GM21619 (cell line): ENCODE measurements at regions not wholly inside any gene's neighbourhood (a gene's known extent, or its start where the extent isn't known, plus 50 kb on each side); places are given as distances from the start of the nearest gene placed in this dataset.

Experiments used
- ATAC-seq: cut with Tn5 transposase; IDR thresholded peaks from one replicate; pipeline ENCODE4 v1.9.1; 2021; ENCODE audit not compliant: unreplicated experiment

DNA sequence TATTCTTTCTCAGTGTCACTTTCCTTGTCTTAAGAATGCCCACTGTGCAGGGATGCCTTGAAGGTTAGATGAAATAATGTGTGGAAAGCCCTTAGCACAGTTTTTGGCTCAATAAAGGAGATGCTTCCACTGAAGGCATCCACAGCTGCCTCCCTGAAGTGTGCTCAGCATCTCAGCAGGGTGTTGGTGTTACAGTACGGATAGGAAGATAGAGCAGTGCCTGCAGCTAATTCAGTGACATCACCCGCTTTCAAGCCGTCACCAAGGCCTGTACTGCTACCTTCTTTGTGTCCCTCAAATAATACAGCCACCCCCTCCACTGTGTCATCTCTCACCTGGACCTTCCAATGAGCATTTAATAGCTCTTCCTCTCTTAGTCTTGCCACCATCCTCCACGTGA is 59.0 kb downstream of the NDUFS5 start:
- ATAC-seq, result no peak

DNA sequence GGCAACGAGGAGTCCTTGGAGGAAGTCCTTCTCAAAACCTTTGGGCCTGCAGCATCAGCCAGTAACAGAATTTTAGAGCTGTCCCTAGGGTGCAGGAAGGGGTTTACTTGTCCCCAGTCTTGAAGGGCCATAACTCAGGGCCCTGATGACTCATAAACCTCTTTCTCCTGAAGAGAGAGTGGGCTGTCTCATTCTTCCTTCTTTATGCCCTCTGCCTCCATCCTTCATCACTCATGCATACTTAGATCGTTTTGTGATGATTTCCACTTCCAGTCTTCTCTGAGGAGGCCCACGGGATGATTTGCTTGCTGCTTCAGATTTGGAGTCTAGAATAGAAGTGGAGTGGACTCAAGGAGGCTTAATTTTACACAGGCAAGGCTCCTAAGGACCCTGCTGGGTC is 60.2 kb downstream of the NDUFS5 start:
- no peak for ATAC-seq

DNA sequence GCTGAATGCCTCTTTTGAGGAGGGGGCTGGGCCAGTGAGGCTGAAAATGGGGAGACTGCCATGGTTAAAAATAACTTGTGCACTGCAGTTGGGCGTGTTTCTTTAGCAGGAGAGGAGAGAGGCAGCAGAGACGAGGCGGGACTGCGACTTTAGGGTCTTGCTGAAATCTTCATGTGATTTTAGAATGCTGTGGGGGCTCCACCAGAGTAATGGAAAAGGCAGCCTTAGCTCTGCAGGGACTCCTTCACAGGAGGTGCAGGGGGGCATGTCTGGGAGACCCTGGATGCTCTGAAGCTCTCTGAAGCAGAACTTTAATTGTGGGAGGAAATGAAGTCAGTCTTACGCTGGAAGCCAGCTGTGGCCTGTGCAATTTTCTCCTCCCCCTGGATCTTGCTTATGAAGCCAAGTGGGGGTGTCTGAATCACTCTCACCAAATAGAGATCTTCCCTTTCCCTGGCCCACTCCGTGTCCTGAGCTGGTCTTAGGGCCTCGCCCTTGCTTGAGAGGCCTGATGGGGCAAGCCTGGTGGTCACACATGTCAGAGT is 60.8 kb downstream of the NDUFS5 start:
- no peak for ATAC-seq

DNA sequence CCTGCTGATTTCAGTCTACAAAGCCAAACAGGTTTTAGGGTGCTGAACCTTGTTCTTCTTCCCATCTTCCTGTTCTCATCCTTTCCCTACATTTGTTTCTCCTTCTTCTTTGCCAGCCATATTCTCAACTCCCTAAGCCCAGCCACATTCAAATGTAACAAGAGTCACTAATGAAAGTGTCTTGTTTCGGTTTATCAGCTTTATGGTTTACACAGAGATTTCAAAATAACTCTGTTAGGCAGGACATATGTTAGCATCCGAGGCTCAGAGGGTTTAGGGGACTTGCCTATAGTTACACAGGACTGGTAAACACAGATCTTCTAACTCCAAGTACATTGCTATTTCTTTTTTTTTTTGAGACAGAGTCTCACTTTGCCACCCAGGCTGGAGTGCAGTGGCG is 61.3 kb downstream of the NDUFS5 start:
- no peak for ATAC-seq

DNA sequence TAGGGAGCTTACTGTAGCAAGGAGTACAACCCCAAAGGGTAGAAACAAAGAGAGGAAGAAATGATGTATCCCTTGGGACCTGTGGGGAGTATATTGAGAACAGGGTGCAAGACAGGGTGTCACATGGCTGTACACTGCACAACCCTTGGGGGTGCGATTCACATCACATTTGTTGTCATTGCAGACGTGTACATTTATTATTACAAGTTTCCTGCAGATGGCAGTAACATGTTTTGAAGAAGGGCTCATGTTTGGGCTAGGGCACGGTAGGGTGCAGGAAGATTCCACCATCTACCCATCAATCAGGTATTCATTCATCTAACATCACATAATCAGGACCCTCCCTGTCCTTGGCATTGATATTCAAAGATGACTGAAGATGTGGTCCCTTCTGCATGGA is 62.5 kb downstream of the NDUFS5 start:
- no peak for ATAC-seq

DNA sequence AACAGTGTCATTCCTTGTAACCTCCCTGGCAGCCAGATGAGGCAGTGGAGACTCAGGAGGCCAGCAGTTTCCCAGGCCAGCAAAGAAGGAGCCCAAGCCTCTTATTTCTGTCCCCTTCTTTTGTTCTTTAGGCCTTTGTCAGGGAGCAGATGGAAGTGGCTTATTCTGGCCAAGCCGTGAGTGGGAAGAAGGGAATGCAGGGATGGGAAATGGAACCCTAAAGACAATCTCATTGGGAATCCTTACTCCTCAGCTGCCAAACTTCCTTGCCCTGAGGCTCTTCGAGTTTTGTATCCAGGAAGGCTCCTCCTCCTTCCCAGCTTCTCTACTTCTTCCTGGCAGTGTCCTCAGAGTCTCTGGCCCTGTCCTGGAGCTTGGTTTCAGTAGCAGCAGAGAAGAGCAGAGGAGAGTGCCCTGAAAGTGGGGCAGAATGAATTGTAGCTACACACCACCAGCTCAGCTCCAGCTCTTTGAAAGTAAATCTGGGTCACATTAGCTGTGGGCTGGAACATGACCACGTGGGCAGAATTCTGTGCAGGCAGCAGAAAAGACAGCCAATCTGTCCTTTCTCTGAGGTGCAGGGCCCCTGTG is 63.9 kb downstream of the NDUFS5 start:
- ATAC-seq, result no peak

DNA sequence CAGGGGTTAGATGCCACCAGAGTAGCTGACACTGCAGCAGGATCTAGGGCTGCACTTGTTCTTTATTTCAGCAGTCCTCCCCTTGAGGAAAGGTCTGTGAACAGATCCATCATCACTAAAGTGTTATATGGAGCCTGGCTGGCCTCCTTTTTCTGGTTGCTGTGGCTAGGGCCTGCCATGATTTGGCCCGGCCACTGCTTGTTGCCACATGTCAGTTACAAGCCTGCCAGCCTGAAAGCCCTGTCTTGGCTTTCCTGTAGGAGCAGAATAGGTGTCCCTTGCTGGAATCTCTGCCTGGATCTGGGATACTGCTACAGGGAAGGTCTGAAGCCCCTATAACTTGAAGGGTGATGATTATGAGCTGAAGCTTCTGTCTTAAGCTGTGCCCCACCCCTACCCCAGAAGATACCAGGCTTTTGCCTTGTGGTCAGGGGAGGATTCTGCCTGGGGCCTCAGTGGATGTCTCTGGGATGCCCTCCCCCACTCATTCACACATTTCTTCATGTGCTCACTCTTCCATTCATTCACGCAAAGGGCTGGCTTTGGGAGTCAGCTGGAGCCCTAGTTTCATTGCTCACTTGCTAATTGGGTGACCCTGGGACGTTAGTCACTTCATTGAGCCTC is 64.7 kb downstream of the NDUFS5 start:
- ATAC-seq, result no peak

DNA sequence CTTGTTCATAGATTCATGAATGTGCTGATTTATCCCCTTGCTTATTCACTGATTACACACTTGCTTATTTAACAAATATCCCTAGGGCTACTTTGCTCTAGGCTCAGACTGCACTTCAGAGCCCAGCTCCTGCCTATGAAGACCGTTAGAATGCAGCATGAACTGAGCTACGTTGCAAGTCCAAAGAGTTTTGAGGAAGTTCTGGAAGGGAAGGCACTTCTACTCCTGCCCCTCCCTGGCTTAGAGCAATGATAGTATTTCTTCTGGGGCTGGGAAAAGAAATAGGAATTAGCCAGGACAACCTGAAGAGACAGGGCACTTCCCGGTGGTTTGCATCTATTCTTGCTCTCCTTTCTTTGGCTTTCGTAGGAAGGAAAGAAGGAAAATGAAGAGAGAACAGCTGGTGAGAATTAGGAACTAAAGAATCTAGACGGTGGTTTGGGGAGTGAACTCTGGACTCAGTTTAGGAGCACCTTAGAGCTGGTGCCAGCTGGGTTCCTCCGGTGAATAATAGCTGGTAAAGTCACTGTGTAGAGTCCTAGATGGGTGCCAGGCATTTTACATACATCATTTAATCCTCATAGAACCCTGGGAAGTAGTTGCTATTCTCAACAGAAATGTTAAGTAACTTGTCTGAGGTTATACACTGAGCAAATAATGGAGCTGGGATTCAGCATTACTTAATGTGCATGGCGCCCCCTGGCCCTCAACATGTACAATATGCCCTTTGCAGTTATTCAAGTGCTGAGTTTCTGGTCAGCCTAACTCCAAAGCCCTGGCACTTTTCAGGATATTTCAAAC is 65.9 kb downstream of the NDUFS5 start:
- no peak for ATAC-seq

DNA sequence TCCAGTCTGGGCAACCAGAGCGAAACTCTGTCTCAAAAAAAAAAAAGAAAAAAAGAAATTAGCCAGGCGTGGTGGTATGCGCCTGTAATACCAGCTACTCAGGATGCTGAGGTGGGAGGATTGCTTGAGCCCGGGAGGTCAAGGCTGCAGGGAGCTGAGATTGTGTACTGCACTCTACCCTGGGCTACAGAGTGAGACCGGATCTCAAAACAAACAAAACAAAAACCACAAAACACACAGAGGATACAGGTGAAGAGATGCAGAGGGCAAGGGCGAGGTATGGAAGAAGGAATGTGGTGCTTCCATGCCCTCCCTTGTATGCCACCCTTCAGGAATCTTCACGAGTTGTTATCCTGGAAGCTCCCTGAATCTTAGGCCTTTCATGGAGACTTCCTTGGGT is 68.5 kb downstream of the NDUFS5 start:
- ATAC-seq, result no peak

DNA sequence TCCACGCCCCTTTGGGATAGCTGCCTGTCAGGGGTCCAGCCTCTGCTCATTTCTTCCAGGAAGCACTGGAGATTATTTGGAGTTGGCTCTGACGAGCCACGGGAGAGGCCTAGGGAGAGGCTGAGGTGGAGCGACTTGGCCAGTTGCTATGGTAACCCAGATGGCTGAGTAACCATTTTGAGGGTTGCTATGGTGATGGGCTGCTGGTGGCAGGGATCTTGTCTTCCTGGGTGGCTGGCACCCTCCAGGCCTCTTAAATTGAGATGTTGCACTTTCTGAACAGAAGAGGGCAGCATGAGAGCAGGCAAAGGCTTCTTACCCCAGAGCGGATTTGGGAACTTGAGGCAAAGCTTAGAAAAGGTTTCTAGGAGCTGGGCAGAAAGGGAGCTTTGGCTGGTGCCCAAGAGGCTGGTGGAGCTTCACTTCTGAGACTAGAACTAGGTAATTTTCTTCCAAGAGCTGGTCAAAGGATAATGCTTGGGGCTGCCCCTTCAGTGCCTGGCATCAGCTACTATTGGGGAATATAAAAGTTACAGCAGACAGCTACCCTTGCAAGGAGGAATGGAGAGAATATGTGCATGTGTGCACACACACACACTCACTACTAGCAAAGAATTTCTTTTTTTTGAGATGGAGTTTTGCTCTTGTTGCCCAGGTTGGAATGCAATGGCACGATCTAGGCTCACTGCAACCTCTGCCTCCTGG is 72.5 kb downstream of the NDUFS5 start:
- peak; percentile 39 for ATAC-seq

DNA sequence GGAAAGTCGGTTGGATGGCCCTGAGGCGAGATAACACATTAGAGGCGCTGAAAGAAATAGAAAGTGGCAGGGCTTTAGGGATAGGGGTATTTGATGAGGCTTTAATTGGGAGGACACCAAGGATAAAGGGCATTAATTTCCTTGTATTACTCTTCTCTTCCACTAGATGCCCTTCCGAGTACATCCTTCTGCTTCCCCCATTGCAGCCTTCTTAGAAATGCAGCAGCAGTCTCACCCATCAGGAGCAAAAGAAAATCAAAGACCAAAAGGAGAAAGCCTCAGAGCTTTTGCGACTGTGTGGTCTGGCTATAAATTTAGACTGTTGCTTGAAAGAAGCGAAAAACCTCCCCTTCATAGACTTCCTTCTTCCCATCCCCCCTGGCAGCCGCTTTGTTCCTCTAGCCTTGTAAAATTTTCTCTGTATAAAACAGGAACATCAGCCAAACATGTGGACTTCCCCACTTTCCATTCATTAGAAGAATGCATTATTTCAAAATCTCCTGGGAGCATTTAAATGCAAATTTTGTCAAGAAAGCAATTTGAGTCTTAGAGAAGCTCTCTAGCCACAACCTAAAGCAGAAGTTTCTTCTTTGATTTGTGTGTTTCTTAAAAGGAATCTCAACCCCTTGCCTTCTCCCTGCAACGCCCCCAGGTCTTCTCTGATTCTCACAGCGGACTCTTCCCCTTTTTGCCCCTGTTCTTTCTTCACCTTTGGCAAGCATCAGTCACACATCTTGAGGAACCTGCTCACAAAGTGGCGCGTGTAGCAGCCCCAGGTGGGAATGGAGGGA is 76.6 kb downstream of the NDUFS5 start:
- peak; percentile 31 for ATAC-seq

DNA sequence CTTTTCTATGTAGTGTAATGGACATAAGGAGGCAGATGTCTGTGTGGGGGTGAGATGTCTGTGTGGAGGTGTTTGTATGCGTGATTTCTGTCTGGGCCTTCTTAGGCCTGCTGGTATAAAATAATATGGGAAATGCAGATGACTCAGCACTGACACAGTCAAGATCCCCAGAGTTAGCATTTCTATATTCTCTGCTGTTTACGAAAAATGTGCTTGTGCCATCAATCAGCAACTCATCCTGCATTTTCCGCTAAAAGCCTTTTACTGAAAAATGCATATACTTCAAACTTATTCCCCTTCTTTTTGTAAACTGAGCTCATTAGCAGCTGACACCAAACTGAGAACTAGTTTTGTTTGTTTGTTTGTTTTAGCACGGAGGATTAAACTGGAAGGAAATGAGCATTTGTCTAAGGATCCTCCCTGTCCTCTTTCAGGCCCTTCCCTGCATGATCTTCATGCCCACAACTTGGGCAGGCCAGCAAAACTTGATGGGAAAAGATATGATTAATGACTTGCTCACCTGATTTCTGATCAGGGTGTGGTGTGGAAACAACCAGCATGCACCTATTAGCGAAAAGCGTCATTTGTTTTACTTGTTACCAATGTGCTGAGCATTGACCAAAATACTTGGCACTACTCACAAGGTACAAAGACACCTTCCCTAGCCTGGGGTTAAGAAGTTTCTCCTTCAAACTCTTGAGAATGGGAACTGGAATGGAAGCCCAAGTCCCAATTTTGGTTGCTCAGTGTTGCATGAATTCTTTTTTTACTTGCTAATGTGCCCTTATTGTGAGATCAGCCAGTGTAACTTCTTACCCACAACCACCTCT is 77.4 kb downstream of the NDUFS5 start:
- no peak for ATAC-seq

DNA sequence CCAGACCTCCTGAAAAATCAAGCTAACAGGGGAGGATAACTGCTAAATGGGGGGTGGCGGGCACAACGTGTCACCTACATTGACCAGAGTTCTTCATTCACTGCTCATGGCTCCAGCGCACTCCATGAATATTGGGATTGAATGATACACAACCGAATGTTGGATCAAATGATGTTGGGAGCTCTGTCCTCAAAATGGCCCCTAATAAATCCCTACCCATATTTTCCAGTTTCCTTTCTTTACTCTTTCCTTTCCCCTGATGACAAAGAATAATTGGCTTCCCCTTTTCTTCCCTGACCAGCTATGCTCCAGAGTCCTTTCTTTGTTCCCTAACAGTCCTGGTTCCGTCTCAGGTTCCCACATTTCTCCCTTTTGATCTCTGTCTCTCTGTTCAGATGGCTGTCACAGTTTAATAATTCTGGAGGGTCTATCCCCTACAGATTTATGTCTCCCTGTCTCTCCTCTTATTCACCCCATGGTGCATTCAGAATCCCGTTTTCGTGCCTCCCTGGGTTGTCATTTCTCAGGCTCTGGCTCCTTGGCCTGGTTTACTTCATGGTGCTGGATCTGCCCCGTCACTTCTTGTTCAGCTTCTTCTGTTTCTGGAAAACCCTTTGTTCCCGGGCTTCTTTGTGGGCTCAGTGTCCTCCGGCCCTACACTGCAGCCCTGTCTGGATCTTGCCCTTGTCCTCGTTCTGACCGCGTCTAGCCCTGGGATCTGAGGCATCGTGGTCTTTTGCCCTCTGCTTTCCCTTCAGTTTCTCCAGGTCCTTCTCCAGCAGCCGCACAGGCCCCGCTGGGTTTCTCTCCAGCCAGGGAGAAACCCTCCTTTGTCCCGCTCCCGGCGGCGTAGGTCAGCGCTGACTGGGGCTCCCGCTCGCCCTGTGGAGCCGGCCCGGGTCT is 78.3 kb downstream of the NDUFS5 start:
- ATAC-seq, result no peak

DNA sequence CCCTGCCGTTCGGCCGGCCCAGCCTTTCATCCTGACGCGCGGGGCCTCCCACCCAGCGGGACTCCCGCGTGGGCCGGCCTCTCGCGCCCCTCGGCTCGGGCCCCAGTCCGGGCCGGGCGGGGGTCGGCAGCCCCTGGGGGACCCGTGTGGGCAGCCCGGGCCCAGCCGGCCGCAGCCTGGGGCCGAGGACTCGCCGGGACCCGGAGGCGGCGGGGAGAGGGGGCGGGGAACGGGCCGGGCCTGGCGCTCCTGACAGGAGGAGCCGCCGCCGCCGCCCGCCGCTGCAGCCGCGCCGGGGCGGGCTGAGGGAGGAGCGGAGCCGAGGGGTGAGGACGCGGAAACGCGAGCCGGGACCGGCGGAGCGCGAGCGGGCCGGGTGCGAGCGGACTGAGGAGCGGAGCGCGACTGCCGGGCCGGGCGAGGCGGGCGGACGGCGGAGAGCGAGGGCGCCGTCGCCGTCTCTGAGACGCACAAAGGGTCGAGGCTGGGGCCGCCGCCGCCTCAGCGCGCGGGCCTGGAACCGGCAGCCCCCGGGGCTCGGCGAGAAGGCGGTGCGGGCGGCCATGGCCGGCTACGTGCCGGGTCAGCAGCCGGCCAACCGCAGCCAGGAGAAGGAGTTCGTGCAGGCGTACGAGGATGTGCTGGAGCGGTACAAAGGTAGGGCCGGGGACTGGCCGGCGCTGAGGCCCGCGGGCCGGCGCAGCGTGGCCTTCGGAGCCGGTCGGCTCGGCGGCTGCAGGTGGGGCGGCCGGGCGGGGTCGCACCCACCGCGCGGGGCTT is 79.1 kb downstream of the NDUFS5 start:
- ATAC-seq, result peak; percentile 42

DNA sequence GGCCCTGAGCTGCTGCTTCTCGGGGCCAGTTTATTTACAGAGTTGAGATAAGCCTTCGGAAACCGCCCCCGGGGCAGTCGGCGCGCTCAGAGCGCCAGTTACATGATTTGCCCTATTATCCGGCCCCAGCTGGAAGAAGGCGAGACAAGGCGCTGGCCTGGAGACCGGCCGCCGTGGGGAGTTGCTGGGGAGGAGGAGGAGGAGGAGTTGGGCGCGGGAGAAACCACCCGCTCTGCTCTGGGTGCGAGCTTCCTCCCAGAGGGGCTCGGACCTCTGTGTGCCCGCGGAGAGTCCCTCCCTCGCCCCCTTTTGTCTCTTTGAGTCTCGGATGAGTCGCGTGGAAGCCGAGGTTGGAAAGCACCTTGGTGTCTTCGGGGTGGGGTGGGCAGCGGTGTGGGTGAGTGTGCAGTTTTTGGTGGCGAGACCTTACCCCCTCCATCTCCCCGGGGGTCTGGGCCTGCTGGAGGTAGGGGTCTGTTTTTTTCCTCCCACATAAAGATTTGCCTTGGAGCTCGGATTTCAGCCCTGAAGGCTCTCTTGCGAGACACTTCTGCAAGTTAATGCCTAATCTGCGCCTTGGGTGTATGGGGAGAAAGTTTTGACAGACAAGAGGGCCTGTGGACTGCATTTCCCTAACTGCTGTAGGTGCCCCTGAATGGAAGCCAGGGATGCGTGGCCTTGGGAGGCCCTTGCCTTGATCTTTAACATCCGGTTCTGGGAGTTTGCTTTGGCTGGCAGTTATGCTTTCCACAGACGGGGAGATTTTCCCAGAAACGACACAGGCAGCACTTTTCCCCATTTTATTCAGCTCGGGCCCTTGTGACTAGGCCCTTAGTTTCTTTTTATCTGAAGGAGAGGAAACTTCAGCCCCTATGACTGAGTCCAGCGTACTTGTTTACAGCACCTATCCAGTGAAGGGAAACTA is 80.0 kb downstream of the NDUFS5 start:
- peak; percentile 24 for ATAC-seq

DNA sequence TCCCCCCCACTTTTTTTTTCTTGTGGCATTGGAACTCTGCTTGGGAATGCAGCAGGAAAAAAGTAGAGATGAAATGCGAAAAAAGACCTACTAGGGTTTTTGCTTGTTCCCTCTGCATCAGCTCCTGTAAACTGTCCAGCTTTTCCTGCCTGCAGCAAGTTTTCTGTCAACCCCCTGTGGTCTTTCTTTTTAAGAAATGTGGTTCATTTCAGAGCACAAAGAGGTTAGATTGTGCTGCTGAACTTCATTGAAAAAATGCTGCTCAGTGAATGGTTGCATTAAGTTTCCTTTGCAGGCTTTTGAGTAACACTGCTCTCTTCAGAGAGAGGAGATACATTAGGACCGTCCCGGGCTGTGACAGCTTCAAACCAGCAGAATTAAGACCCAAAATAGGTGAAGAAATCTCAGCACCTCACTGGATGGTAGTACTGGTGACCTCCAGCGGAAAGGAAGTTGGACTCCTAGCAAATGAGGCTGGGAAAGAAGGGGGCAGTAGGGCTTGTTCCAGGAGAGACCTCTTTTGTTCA is 80.7 kb downstream of the NDUFS5 start:
- no peak for ATAC-seq
